ENCODE measurements at regions not wholly inside any gene's neighbourhood (a gene's known extent, or its start where the extent isn't known, plus 50 kb on each side); places are given as distances from the start of the nearest gene placed in this dataset.

DNA sequence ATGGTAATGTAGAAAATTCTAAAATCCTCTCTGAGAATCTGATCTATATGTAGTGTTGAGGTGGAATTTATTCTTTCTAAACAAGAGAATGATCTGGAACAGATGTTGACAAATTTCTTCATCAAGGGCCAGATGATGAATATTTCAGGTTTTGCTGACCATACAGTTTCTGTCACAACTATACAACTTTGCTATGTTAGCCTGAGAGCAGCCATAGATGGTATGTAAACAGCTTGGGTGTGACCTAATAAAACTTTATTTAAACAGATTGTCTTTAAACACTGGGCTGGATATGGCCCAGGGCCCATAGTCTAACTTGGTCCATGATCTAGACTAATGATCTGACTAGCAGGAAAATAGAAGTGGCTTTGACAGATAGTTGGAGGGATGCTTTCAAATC, 213.6 kb upstream of the CELF2 start:
- DNase-seq (ENCODE audit: extremely low spot score, insufficient read length, low read depth) (no peak), FAIRE-seq (no peak)

DNA sequence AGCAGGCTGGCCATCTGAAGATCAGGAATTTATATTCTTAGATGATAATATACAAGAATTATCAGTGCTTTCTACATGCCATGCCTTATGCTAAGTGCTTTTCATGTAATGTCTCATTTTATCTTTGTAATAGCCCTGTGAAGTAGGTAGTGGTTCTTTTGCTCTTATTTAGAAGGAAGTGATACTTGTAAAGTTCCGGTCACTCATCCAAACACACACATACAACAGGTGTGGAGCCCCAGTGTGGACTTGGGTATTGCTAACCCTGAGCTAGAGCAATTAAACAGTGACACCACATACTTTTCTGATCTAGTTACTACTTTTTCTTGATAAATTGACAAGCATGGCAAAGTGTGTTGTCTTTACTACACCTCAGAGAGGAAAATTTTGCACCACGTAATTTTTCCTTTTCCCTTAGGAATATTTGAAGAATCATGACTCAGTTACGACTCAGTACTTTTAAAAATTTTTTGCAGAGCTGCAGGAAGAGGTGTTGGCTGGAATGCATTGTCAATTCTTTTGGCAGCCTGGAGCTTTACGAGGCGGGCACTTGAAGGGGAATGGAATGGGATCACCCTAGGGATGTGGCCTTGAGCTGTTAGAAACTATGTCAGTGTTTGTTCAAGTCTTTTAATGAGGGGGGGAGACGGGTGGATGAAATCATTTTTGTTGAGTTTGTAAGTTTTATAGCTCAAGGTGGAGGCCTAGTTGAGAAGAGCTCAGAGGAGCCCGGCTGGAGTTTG, 212.5 kb upstream of the CELF2 start:
- DNase-seq (ENCODE audit: extremely low spot score, insufficient read length, low read depth) (no peak), FAIRE-seq (no peak)

DNA sequence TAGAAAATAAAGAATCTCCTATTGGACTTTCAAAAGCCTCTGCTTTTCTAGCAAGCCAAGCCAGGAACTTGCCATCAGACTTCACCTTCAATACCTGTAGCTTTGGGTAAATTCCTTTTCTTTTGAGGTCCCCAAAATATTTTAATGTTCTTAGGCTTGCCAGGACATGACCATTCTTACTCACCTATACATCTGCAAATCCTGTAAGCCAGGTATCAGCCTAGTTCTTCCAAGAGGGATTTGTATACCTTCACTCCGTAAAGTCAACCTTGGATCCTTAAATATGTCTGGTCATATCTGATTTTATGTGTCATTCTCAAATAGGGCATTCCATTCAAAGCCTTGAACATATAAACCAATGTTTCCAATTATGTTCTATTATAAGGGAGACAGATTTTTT, 210.6 kb upstream of the CELF2 start:
- FAIRE-seq (no peak), DNase-seq (ENCODE audit: extremely low spot score, insufficient read length, low read depth) (no peak)

DNA sequence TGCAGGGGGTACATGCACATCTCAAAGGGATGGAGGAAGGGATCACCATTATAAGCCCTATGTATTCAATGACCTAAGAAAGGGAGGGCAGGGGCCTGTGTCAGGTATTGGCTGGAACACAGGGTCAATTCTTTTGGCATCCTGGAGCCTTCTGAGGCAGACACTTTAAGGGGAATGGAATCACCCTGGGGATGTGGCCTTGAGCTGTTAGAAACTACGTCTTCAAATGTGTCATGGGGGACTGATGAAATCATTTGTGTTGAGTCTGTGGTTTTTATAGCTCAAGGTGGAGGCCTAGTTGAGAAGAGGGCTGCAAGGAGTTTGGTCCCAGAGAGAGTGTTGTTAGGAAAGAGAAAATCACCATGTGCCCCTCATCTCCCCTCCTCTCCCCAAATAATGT, 206.1 kb upstream of the CELF2 start:
- DNase-seq (ENCODE audit: extremely low spot score, insufficient read length, low read depth) (no peak), FAIRE-seq (no peak)

DNA sequence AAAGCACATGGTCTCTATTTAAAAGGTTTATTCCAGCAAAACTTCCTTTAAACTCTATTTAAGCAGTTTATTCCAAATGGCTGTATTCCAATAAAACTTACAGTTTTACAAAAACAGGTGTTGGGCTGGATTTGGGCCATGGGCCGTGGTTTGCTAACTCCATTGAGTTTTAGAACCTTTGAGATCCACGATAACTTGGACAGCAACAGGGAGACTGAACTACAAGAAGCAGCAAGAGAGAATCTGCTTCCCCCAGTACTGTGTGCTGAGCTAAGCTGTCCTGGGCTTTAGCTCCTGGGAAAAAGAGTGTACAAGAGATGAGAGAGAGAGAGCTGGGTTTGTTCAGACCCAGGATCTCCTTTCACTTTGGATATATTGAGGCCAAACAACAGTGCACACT, 204.0 kb upstream of the CELF2 start:
- FAIRE-seq = no peak
- no peak for DNase-seq (ENCODE audit: extremely low spot score, insufficient read length, low read depth)

DNA sequence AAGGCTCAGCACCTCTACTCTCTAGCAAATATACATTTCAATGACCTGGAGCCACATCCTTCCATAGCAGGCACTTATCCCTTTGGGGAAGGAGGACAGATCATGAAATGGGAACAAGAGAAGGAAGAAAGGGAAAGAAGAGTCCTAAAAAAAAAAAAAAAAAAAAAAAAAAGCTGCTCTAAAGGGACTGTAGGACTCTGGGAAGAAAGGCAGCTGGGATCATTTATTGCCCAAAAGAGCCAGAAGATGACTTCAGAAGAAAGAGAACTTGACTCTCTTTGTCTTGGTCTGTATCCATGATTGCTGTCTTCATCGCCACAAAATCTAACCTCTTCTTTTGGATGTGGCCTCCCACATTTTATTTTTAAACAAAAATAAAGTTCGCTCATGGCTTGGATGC, 203.6 kb upstream of the CELF2 start:
- DNase-seq (ENCODE audit: extremely low spot score, insufficient read length, low read depth) (no peak), FAIRE-seq (no peak)

DNA sequence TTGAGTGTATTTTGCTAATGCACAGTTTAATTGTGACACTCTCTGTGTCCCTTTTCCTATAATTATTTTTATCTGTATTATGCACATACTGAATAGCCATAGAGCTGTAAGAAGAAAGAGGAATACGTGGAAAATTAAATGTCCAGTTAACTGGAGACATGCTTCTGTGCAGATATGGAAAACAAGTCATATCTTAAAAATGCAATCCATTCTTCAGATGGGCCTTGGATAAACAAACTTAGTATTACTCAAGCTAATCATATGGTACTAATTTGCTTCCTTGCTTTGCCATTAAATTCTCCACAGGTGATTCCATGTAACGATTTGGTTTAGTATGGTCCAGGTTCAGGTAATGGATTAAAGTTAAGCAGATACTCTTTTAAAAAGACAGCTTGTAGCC, 201.2 kb upstream of the CELF2 start:
- DNase-seq (ENCODE audit: extremely low spot score, insufficient read length, low read depth) (no peak), FAIRE-seq (no peak)

DNA sequence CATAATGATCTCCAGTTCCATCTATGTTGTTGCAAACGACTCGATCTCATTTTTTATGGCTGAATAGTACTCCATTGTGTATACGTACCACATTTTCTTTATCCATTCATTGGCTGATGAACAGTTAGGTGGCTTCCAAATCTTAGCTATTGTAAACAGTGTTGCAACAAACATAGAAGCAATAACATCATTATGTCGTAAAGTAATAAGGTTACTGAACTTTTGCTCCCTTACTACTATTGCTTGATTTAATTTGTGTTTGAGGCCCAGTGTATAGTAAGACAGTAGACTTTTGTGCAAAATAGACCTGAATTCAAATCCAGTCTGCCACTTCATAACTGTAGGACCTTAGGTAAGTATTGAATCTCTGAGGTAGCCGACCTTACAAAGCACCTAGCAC, 200.1 kb upstream of the CELF2 start:
- DNase-seq (ENCODE audit: extremely low spot score, insufficient read length, low read depth) (no peak), FAIRE-seq (no peak)

DNA sequence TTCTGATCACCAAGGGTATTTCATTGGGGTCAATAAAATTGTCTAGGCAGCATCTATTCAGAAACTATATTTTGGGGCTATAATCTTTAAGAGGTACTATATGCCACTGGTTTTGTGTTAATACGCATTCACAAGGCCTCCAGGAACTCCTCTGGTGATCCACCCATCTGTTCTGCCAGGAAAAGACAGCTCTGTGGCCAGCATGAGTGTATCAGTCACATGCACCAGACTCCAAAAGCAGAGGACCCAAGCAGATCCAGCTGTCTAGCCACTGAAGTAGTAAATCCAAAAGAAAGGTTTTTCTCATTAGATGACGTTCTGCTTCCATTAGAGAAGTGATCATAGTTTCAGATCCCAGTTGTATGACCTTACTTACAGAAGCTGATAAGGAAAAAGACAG, 199.6 kb upstream of the CELF2 start:
- DNase-seq (ENCODE audit: extremely low spot score, insufficient read length, low read depth) (no peak), FAIRE-seq (no peak)

DNA sequence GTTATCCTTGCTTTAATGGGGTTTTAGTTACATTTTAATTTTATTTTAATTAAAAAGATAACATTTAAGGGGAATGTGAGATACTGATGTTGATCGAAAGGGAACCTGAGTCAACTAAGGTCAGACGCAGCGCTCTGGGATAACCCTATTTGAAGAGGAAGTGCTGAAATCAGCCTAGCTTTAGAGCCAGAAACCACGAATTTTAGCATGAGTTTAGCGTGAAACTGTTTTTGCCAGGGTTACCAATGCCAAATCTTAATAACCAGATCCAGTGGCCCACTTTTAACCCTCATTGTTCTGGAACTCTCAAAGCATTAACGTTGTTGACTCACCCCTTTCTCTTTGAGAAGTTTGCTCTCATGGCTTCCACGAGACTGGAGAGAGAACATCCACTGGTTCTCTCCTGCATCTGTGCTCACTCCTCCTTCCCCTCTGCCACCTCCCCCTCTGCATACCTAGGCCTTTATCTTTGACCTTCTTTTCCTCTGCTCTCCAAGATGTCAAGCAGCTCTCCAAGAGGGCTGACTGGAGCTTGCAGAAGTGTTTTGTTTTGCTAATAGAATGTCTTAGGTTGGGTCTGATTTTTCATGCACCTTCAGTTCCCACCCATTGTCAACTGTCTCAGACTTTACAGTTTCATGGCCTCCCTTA, 198.3 kb upstream of the CELF2 start:
- FAIRE-seq (no peak), DNase-seq (ENCODE audit: extremely low spot score, insufficient read length, low read depth) (no peak)

DNA sequence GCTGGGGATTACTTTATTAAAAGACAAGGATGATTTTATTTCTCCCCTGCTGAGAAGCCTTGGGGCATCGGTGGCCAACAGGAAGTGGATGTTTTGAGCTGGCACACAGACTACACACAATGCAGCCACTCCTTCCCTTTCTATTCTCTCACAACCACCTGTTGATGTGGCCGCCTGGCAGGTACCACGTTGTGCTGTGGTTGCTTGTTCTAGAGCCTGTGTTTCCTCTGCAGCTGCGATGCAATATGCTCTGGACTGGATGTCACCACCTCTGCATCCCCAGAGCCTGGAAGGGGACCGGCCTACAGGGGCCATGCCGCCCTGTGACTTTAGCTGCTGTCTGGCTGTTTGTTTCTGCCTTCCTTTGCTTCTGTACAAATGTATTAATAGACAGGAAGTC, 195.7 kb upstream of the CELF2 start:
- DNase-seq (ENCODE audit: extremely low spot score, insufficient read length, low read depth) (no peak), FAIRE-seq (no peak)

DNA sequence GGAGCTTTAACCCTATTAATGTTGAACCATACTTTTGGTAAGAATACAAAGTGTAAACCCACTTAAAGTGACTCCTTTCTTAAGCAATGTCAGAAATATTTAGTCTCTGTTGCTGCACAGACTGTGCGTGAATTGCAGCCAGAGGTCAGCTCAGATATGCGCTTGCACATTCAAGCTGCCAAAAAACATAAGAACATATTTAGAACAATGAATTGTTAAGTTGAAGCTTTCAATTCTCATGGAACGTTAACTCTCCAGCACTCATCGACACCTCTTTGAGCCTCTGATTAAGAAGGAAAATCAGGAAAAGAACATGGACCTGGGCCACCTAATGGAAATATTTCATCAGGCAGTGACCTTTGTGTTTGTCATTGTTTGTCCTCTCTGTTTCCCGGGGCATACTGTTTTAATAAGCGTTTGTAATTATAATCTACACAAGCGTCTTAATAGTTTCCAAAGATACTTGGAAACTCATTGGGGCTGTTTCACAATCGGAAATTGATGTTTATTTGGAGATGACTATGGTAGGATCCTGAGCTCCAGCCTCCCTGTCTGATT, 193.0 kb upstream of the CELF2 start:
- DNase-seq (ENCODE audit: extremely low spot score, insufficient read length, low read depth) (no peak), FAIRE-seq (no peak)

DNA sequence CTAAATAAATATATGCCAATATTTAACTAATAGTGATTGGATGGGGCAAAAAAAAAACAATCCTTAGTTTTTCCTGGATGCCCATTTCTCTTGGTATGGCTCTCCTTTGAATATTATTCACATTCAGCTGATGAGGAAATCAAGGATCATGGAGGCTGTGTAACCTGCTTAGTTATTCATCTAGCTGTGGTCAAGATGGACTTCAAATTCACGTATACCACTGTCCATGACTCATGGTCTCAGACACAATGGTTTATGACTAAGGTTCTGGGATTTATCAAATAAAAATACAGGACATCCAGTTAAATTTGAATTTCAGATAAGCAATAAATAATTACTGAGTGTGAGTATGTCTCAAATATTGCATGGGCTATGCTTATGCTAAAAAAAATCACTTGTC, 191.5 kb upstream of the CELF2 start:
- FAIRE-seq (no peak), DNase-seq (ENCODE audit: extremely low spot score, insufficient read length, low read depth) (no peak)

DNA sequence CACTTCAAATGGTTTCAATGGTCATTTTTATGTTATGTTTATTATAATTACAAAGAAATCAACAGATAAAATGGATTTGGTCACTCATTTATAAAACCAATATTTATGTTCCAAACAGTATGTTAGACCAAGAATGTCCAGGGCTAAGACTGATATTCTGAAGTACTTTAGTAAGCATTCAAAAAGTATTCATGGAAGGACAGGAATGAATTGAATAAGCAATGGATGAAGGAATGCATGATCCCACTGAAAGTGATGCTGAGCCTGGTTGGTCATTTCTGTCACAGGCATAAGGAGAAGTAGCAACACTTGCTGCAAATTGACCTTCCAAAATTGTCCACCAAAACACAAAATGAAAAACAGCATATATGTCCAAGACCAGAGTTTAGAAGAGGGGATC, 189.0 kb upstream of the CELF2 start:
- no peak for DNase-seq (ENCODE audit: extremely low spot score, insufficient read length, low read depth)
- FAIRE-seq = no peak

DNA sequence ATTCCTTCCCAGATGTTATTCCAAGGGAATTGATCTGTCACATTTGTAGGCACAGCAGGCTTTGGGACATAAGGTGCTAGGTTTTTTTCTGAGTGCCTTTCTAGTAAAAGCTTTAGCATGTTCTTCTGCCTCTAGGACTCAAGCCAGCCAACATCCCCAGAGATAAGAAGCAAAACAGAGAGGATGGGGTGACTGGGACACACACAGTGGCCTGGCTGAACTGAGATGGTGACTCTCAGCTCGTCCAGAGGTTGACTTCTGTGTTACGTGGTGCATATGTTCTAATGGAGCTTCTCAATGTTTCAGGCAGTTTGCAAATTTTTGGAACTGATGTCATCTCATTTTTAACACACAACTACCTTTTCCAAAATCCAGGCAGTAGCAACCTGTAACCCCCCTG, 188.1 kb upstream of the CELF2 start:
- no peak for FAIRE-seq
- no peak for DNase-seq (ENCODE audit: extremely low spot score, insufficient read length, low read depth)

DNA sequence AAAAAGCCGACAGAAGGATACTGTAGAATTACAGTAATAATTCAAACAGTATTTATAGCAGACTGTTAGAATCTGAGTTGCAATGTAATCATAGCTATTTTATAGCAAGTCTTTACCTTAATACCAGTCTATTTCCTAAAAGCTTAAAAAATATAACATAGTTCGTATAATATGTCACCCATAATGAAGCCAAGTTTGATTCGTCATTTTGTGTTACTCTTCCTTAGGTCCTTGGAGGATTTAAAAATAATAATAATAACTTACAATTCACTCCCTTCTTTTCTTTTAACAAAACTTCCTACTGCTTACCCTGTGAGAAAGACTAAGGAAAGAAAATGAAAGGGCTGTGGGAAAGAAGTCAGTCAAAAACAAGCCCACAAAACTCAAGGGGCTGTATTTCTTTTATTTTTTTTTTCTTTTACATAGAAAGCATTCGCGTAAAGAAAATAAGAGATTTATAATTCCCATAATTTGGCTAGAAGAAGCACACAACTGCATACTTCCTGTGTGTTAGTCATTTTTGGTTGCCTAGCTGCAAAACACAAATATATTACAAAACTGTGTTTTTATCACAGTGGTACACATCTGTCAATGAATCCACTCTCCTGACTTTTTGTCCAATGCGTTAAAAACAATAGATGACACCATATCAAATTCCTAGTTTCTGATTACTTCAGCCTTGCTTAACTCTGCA, 187.2 kb upstream of the CELF2 start:
- no peak for DNase-seq (ENCODE audit: extremely low spot score, insufficient read length, low read depth)

DNA sequence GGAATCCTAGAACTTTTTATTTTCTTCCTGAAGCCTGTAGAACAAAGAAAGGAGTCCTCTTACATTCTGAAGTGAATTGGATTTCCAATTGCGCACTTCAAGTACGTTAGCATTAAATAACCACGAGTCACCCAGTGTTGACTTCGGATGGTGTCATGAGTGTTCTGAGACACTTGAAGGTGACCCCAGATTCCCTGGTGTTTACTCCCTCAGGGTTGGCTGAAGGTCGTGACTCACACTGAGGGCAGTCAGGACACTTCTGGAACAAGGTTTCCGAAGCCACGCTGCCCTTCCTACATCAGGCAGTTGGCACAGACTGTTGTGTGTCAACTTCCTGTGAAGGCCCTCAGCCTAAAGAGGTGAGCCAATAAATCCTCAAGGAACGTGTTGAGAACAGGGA, 186.6 kb upstream of the CELF2 start:
- FAIRE-seq (no peak), DNase-seq (ENCODE audit: extremely low spot score, insufficient read length, low read depth) (no peak)

More for the DNA sequence above, 187.2 kb upstream of the CELF2 start:
- no peak for FAIRE-seq

DNA sequence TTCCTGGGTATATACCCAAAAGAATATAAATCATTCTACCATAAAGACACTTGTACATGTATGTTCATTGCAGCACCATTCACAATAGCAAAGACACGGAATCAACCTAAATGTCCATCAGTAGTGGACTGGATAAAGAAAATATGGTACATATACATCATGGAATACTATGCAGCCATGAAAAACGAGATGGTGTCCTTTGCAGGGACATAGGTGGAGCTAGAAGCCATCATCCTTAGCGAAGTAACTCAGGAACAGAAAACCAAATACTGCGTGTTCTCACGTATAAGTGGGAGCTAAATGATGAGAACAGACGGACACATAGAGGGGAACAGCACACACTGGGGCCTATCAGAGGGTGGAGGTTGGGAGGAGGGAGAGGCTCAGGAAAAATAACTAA, 183.7 kb upstream of the CELF2 start:
- FAIRE-seq (no peak), DNase-seq (ENCODE audit: extremely low spot score, insufficient read length, low read depth) (no peak)

DNA sequence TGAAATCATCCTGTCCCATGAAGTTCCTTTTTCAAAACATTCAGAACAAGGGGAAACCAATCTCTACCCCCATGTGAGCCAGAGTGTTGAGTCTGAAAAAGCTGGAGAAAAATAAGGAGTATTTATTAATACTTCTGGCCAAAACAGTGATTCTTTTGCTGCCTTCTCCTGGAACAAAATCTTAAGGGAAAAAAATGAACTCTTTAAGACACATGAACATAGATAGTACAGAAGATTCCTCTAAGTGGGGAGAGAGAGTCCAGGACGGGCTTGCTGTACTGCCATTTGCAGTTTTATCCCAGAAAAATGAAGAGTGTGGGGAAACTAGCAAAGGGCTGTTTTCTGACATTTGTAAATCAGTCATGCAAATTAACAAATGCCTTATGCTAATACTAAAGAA, 173.4 kb upstream of the CELF2 start:
- FAIRE-seq = no peak
- no peak for DNase-seq (ENCODE audit: extremely low spot score, insufficient read length, low read depth)

DNA sequence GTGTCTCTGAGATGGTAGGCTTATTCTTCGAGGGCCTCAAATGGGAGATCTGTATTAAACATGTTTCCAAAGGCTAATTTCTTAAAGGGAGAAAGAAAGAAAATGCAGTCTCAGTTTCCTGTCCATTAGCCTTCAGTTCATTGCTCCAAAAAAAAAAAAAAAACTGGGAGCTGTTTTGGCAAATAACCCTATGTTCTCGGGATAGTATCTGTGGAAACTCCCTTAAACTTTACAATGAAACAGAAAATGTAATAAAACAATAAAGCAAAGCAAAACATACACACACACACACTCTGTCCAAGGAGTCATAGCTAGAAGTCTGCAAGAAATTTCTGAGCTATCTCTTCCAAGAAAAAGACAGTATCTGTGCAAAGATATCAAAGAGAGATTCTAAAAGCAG, 172.5 kb upstream of the CELF2 start:
- no peak for FAIRE-seq
- no peak for DNase-seq (ENCODE audit: extremely low spot score, insufficient read length, low read depth)

DNA sequence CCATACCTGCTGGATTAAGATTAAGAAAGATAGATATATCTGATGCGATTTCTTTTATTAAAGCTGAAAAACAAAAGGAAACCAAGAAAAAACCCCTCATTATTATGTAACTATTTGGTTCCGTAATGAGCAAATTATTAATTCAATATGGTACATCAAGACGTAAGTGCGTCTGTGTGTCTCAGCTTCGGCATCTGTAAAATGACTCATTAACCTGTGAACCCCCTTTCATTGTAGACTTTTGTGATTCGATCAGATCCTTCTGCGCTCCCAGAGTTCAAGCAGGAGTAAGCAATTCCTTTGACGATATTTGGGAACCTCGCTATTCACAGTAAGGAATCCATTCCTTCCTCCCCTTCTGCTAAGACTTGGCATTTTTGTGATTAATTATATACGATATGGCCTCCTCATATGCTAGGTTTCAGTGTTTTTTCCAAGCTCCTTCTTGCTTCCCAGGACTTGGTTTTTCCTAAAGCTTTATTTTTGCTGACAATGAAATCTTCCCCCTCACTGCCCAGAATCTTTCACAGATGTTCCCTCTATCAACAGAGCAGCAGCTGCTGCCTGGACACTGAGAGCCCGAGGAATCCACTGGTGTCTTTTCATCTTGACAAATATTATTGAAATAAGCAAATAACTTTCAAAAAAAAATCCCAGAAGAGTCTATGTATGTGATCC, 171.7 kb upstream of the CELF2 start:
- no peak for DNase-seq (ENCODE audit: extremely low spot score, insufficient read length, low read depth)
- FAIRE-seq = no peak

Measured in GM18507 (cell line).